Ovary (tissue), 7 donors: ENCODE measurements at regions not wholly inside any gene's neighbourhood (a gene's known extent, or its start where the extent isn't known, plus 50 kb on each side); places are given as distances from the start of the nearest gene placed in this dataset.

Experiments
- DNase-seq, 5 donors: peaks; one replicate each; pipeline ENCODE4 v3.0.0-alpha.2; 2019 to 2020
- H3K27ac ChIP-seq, 2 donors: fragments of 200-600 bp; one replicate each; pipeline versions ENCODE4 v1.5.1 to v1.8.0; 2019 to 2022
- H3K27me3 ChIP-seq: fragments of 200-600 bp; one replicate; pipeline ENCODE4 v1.8.0; 2022
- H3K36me3 ChIP-seq: fragments of 200-600 bp; sonication (generic); one replicate; pipeline ENCODE4 v1.5.1; 2019
- H3K4me1 ChIP-seq: one replicate; pipeline ENCODE4 v1.8.1; 2013; ENCODE audit warnings: mild to moderate bottlenecking, moderate library complexity; ENCODE audit not compliant: insufficient read depth
- H3K4me3 ChIP-seq: fragments of 200-600 bp; sonication (generic); one replicate; pipeline ENCODE4 v1.5.1; 2017
- H3K9me3 ChIP-seq, 2 donors: fragments of 200-600 bp in 1 of 2; sonication (generic) in 1 of 2; one replicate each; pipeline versions ENCODE4 v1.5.1 to v1.8.1; 2013 to 2019; ENCODE audit warnings: mild to moderate bottlenecking in 1 of 2, moderate library complexity in 1 of 2
- CTCF ChIP-seq, 3 donors: fragments of 450-650 bp in 2 of 3; fragments of 200-600 bp in 1 of 3; IDR thresholded peaks; one replicate each; pipeline versions ENCODE4 v1.5.1 to v1.8.0; 2016 to 2022; ENCODE audit warnings: antibody characterized with exemption in 3 of 3, mild to moderate bottlenecking in 1 of 3
- EP300 ChIP-seq: sonication (generic); formaldehyde crosslinking; IDR thresholded peaks from one replicate; pipeline ENCODE4 v1.6.1; 2017; ENCODE audit warnings: antibody characterized with exemption
- POLR2A ChIP-seq: fragments of 450-650 bp; IDR thresholded peaks from one replicate; pipeline ENCODE4 v1.6.1; 2017; ENCODE audit warnings: antibody characterized with exemption, mild to moderate bottlenecking, moderate library complexity
- WGBS, 3 donors: extraction: QIAGEN DNeasy Blood & Tissue Kit in 1 of 3; methylation state at CpG; one replicate each; pipeline versions ENCODE4 v1.1.5 to v1.1.7; 2013 to 2017; 5-methylcytosine and 5-hydroxymethylcytosine counted together
- intact Hi-C, 4 donors: fragments of 100-400 bp; cut with DNase I; formaldehyde crosslinking; loops; one replicate each; pipeline versions ENCODE4 v1.11.0 to v1.15.1; 2022 to 2023
- donor health status: DM: no; HTN: no; CAD: no; lungs with moderate emphysema.
- donor health status: DM: no; HTN: no; CAD: no.
- donor health status: Bipolar disorder and iron deficiency.
- donor health status: DM: no; HTN: no; CAD: no.
- donor health status: DM: yes; HTN: yes; CAD: no.

GRCh38 chr3:163936543-163936942 lies 1141.8 kb downstream of the SI start:
- DNase-seq, result no peak
- H3K4me3 ChIP-seq, result no peak overlapping the region
- no peaks in the 10 kb centered on the region for H3K36me3 ChIP-seq
- TF ChIP-seq EP300 (no peak), CTCF (IDR thresholded peaks at IDR 0.05) (no peak), POLR2A (no peak)
- H3K9me3 ChIP-seq, result no peaks in the 10 kb centered on the region
- intact Hi-C loops, result no loop called here
- no peak overlapping the region for H3K27ac ChIP-seq
- H3K27me3 ChIP-seq, result no peaks in the 10 kb centered on the region
- 34 to 44% (median 35%) methylated on average over 1 of the region's 1 CpG for WGBS, 3 donors
- H3K4me1 ChIP-seq, result no peaks in the 10 kb centered on the region

- WGBS, 3 donors, result 48 to 72% (median 60%) methylated on average over 3 of the region's 3 CpGs
- no peaks in the 10 kb centered on the region for H3K9me3 ChIP-seq
- no peaks in the 10 kb centered on the region for H3K27me3 ChIP-seq
Measured at GRCh38 chr3:163935411-163935810, 1142.9 kb downstream of the SI start.

GRCh38 chr3:163929069-163929652 lies 1149.1 kb downstream of the SI start:
- Histone ChIP-seq H3K9me3 (no peaks in the 10 kb centered on the region), H3K4me1 (no peaks in the 10 kb centered on the region), H3K27me3 (no peaks in the 10 kb centered on the region), H3K4me3 (no peak overlapping the region), H3K36me3 (no peaks in the 10 kb centered on the region), H3K27ac (no peak overlapping the region)
- DNase-seq, result no peak
- no peak for TF ChIP-seq EP300
- WGBS, 3 donors, result 40 to 48% (median 47%) methylated on average over 2 of the region's 2 CpGs
- intact Hi-C loops, result no loop called here

More at GRCh38 chr3:163935411-163935810, 1142.9 kb downstream of the SI start:
- no peak overlapping the region for H3K4me3 ChIP-seq
- intact Hi-C loops, result no loop called here
- H3K36me3 ChIP-seq, result no peaks in the 10 kb centered on the region
- TF ChIP-seq EP300 (no peak), CTCF (IDR thresholded peaks at IDR 0.05) (no peak), POLR2A (no peak)
- H3K27ac ChIP-seq, result no peak overlapping the region
- no peaks in the 10 kb centered on the region for H3K4me1 ChIP-seq
- DNase-seq, result no peak

- TF ChIP-seq EP300, result no peak
- no peak for TF ChIP-seq CTCF (IDR thresholded peaks at IDR 0.05)
- no peak for TF ChIP-seq POLR2A
- no peaks in the 10 kb centered on the region for H3K27me3 ChIP-seq
- no peaks in the 10 kb centered on the region for H3K4me1 ChIP-seq
- WGBS, 3 donors, result 33 to 81% (median 68%) methylated on average over 1 of the region's 1 CpG
- no peak overlapping the region for H3K4me3 ChIP-seq
- H3K9me3 ChIP-seq, result no peaks in the 10 kb centered on the region
- no peak overlapping the region for H3K27ac ChIP-seq
- no peaks in the 10 kb centered on the region for H3K36me3 ChIP-seq
- DNase-seq, result no peak
- intact Hi-C loops, result no loop called here
Measured at GRCh38 chr3:163927521-163927920, 1150.8 kb downstream of the SI start.

GRCh38 chr3:163924600-163924999 lies 1153.7 kb downstream of the SI start:
- WGBS, 3 donors, result 63 to 79% (median 69%) methylated on average over 6 of the region's 6 CpGs
- Histone ChIP-seq H3K36me3 (no peaks in the 10 kb centered on the region), H3K4me1 (no peaks in the 10 kb centered on the region), H3K4me3 (no peak overlapping the region), H3K9me3 (no peaks in the 10 kb centered on the region), H3K27me3 (no peaks in the 10 kb centered on the region), H3K27ac (no peak overlapping the region)
- intact Hi-C loops, result no loop called here
- TF ChIP-seq EP300 (no peak), CTCF (IDR thresholded peaks at IDR 0.05) (no peak), POLR2A (no peak)
- no peak for DNase-seq
